CD14-positive monocyte (primary cell): ENCODE measurements at regions not wholly inside any gene's neighbourhood (a gene's known extent, or its start where the extent isn't known, plus 50 kb on each side); places are given as distances from the start of the nearest gene placed in this dataset.

Experiments used
- DNase-seq, 3 donors: peaks; one replicate each; pipeline ENCODE4 v3.0.0-alpha.2; 2011 to 2022
- H2AFZ ChIP-seq: 2 replicates; pipeline ENCODE4 v1.6.0; 2012; ENCODE audit warnings: mild to moderate bottlenecking, low read depth, low read length, inconsistent platforms; ENCODE audit not compliant: insufficient read depth, poor library complexity, severe bottlenecking
- H3K27ac ChIP-seq, 2 donors: 1 replicate in 1 of 2; 2 replicates in 1 of 2; pipeline ENCODE4 v1.5.1; 2012 to 2013; ENCODE audit warnings: low read length in 2 of 2, control low read depth in 1 of 2, inconsistent platforms in 1 of 2, low read depth in 1 of 2, mild to moderate bottlenecking in 1 of 2
- H3K27me3 ChIP-seq, 2 donors: one replicate each; pipeline versions ENCODE4 v1.6.0 to v1.6.1; 2011 to 2013; ENCODE audit warnings: low read length in 2 of 2; ENCODE audit not compliant: control insufficient read depth in 2 of 2, insufficient read depth in 2 of 2
- H3K36me3 ChIP-seq, 2 donors: replicated peaks in 1 of 2; 1 replicate in 1 of 2; 2 replicates in 1 of 2; pipeline versions ENCODE4 v1.5.1 to v1.6.1; 2012 to 2013; ENCODE audit warnings: low read length in 2 of 2, control low read depth in 1 of 2, inconsistent platforms in 1 of 2, mild to moderate bottlenecking in 1 of 2; ENCODE audit not compliant: insufficient read depth in 2 of 2, control insufficient read depth in 1 of 2
- H3K4me1 ChIP-seq, 2 donors: 1 replicate in 1 of 2; 2 replicates in 1 of 2; pipeline versions ENCODE4 v1.5.1 to v1.6.1; 2012 to 2013; ENCODE audit warnings: low read length in 2 of 2, control low read depth in 1 of 2, inconsistent platforms in 1 of 2, mild to moderate bottlenecking in 1 of 2, moderate library complexity in 1 of 2; ENCODE audit not compliant: insufficient read depth in 2 of 2, control insufficient read depth in 1 of 2
- H3K4me2 ChIP-seq: replicated peaks from 2 replicates; pipeline ENCODE3; 2012; ENCODE audit warnings: low read length, moderate library complexity, mild to moderate bottlenecking; ENCODE audit not compliant: poor library complexity, severe bottlenecking; ENCODE audit errors: extremely low read depth
- H3K4me3 ChIP-seq, 3 experiments: fragments of 200-600 bp in 1 of 3; sonication (generic) in 1 of 3; replicated peaks in 1 of 3; 1 replicate in 2 of 3; 2 replicates in 1 of 3; pipeline ENCODE4 v1.5.1; 2011 to 2013; ENCODE audit warnings: low read length in 3 of 3, mild to moderate bottlenecking in 3 of 3, control low read depth in 2 of 3, low read depth in 2 of 3, inconsistent platforms in 1 of 3, moderate library complexity in 1 of 3
- H3K79me2 ChIP-seq: 2 replicates; pipeline ENCODE4 v1.6.0; 2012; ENCODE audit warnings: mild to moderate bottlenecking, control low read depth, inconsistent platforms, low read length, moderate library complexity; ENCODE audit not compliant: insufficient read depth
- H3K9ac ChIP-seq: 2 replicates; pipeline ENCODE4 v1.6.0; 2017; ENCODE audit warnings: low read length, mild to moderate bottlenecking; ENCODE audit not compliant: insufficient read depth, poor library complexity, severe bottlenecking
- H3K9me3 ChIP-seq, 2 donors: replicated peaks in 1 of 2; 1 replicate in 1 of 2; 2 replicates in 1 of 2; pipeline versions ENCODE4 v1.5.1 to v1.6.1; 2012 to 2013; ENCODE audit warnings: low read length in 2 of 2, control low read depth in 1 of 2; ENCODE audit not compliant: control insufficient read depth in 1 of 2, insufficient read depth in 1 of 2
- H4K20me1 ChIP-seq: 2 replicates; pipeline ENCODE4 v1.6.0; 2012; ENCODE audit warnings: mild to moderate bottlenecking, low read length, control low read depth, moderate library complexity; ENCODE audit not compliant: insufficient read depth
- H3K27ac Mint-ChIP-seq, 7 donors: one replicate each; pipeline ENCODE4 v1.8.0; 2020; ENCODE audit warnings: mild to moderate bottlenecking in 7 of 7, mixed read lengths in 7 of 7, moderate library complexity in 6 of 7, inconsistent platforms in 2 of 7
- H3K27me3 Mint-ChIP-seq, 3 donors: one replicate each; pipeline ENCODE4 v1.8.0; 2021 to 2022; ENCODE audit warnings: low read depth in 3 of 3, mild to moderate bottlenecking in 3 of 3, mixed read lengths in 3 of 3, moderate library complexity in 3 of 3, inconsistent platforms in 1 of 3
- H3K36me3 Mint-ChIP-seq, 2 donors: one replicate each; pipeline ENCODE4 v1.8.0; 2020; ENCODE audit warnings: mixed read lengths in 2 of 2, inconsistent platforms in 1 of 2, mild to moderate bottlenecking in 1 of 2
- H3K4me1 Mint-ChIP-seq: one replicate; pipeline ENCODE4 v1.8.0; 2020; ENCODE audit warnings: mild to moderate bottlenecking, mixed read lengths
- H3K4me3 Mint-ChIP-seq, 2 donors: one replicate each; pipeline ENCODE4 v1.8.0; 2020; ENCODE audit warnings: mild to moderate bottlenecking in 2 of 2, mixed read lengths in 2 of 2, moderate library complexity in 1 of 2
- H3K9me3 Mint-ChIP-seq, 7 donors: one replicate each; pipeline ENCODE4 v1.8.0; 2020 to 2022; ENCODE audit warnings: mixed read lengths in 7 of 7, mild to moderate bottlenecking in 6 of 7, moderate library complexity in 6 of 7, inconsistent platforms in 2 of 7
- CTCF ChIP-seq: fragments of 200-600 bp; IDR thresholded peaks from one replicate; pipeline ENCODE4 v1.8.0; 2022; ENCODE audit warnings: antibody characterized with exemption, mild to moderate bottlenecking
- WGBS: methylation state at CpG from one replicate; pipeline ENCODE4 v1.1.5; 2013; ENCODE audit warnings: missing lambda C conversion rate; ENCODE audit not compliant: insufficient coverage; 5-methylcytosine and 5-hydroxymethylcytosine counted together
- intact Hi-C, 2 donors: fragments of 100-400 bp; cut with micrococcal nuclease; formaldehyde crosslinking; loops; one replicate each; pipeline versions ENCODE4 v1.15.0 to v1.15.1; 2023

DNA sequence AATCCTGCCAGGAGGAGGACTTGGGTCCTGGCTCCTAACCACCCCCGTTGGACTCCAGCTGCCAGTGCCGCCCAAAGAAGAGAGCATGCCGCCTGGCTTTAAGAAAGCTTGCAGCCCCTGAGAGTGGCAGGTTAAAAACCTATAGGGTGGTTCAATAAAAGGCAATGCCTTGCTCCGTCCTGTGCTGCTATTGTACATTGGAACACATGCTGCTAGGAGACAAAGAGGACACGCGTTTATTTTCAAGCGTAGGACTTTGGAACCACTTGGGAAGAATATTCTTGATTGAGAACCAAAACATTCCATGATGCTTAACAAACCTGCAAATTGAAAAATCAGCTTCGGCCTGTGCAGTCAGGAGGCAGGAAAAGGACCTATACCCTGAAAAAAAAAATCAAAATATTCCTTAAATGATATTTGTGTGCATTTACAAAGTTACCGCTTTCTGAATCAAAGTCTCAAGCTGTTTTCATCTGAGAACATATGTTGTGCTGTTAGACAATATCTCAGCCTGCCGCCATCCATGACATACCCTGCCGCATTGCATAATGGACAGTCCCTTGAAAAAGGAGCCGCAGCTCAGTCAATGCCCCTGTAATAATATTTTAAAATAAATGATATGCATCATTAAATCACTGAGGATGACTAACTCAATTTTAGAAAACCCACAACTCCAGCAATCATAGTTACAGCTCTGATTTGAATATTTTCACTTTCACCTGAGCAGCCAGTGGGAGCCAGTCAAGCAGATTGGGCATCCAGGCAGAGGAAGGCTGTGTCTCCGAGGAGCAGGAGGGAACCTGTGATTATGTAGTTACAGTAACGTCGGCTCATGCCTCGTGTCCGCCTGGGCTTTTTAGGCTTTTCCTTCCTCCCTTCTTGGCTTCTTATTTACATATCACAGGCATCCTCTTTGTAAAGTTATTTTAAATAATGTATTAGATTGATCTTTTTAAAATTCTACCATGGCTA lies 805.6 kb upstream of the FANCL start:
- H3K4me1 Mint-ChIP-seq: no peaks in the 10 kb centered on the region
- H3K27me3 Mint-ChIP-seq: no peaks in the 10 kb centered on the region
- no peaks in the 10 kb centered on the region for H3K79me2 ChIP-seq
- H3K9me3 ChIP-seq: no peaks in the 10 kb centered on the region
- no peaks in the 10 kb centered on the region for H3K27me3 ChIP-seq
- H3K4me1 ChIP-seq: no peaks in the 10 kb centered on the region
- TF ChIP-seq CTCF: no peak
- no peak overlapping the region for H3K27ac Mint-ChIP-seq
- no peak overlapping the region for H3K27ac ChIP-seq
- H3K36me3 ChIP-seq: no peaks in the 10 kb centered on the region
- H3K9me3 Mint-ChIP-seq: peaks cover 0 to 5% (median 2%) of the 10 kb centered on the region in 7 donors
- H3K4me3 Mint-ChIP-seq: no peak overlapping the region
- H4K20me1 ChIP-seq: no peaks in the 10 kb centered on the region
- no peak overlapping the region for H3K9ac ChIP-seq
- H3K4me2 ChIP-seq: no peak overlapping the region
- no peak for DNase-seq
- no peaks in the 10 kb centered on the region for H3K36me3 Mint-ChIP-seq
- 96% methylated on average over 7 of the region's 17 CpGs for WGBS
- no peak overlapping the region for H2AFZ ChIP-seq
- H3K4me3 ChIP-seq: no peak overlapping the region
- intact Hi-C loops: no loop called here

DNA sequence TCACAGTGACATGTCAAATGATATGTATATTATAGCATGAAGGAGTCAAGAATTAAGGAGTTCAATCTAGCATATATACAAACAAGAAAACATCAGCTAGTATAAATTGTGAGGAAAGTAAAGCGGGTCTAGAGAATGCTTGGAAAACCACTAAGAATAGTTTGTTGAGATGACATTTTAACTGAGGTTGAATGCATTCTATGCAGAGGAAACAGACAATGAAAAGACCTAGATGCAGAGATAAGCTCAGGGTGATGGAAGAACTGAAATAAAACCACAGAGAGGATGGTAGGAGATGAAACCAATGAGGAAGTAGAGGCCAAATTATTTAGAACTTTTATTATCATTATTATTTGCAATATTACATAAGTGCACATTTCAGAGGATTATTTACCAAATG lies 803.6 kb upstream of the FANCL start:
- Mint-ChIP-seq H3K4me3 (no peak overlapping the region), H3K4me1 (no peaks in the 10 kb centered on the region), H3K27me3 (no peaks in the 10 kb centered on the region), H3K36me3 (no peaks in the 10 kb centered on the region), H3K27ac (no peak overlapping the region), H3K9me3 (peaks cover 0 to 4% (median 2%) of the 10 kb centered on the region in 7 donors)
- WGBS: no CpG with 5 or more reads among the region's 1 CpG
- no peak for TF ChIP-seq CTCF
- no peaks in the 10 kb centered on the region for H3K79me2 ChIP-seq
- no peak overlapping the region for H3K9ac ChIP-seq
- no peak overlapping the region for H2AFZ ChIP-seq
- H3K4me3 ChIP-seq: no peak overlapping the region
- no peak overlapping the region for H3K27ac ChIP-seq
- no peak for DNase-seq
- intact Hi-C loops: no loop called here
- H3K27me3 ChIP-seq: no peaks in the 10 kb centered on the region
- H3K9me3 ChIP-seq: no peaks in the 10 kb centered on the region
- no peaks in the 10 kb centered on the region for H3K4me1 ChIP-seq
- no peaks in the 10 kb centered on the region for H3K36me3 ChIP-seq
- H3K4me2 ChIP-seq: no peak overlapping the region
- no peaks in the 10 kb centered on the region for H4K20me1 ChIP-seq
